AG10803 (cell line): ENCODE measurements at regions not wholly inside any gene's neighbourhood (a gene's known extent, or its start where the extent isn't known, plus 50 kb on each side); places are given as distances from the start of the nearest gene placed in this dataset.

ENCODE experiments used
- DNase-seq: peaks from one replicate; pipeline ENCODE4 v3.0.0; 2010; ENCODE audit warnings: low read depth
- H3K4me3 ChIP-seq: 2 replicates; pipeline ENCODE4 v1.5.1; 2011; ENCODE audit warnings: mild to moderate bottlenecking, low read length, control low read depth
- CTCF ChIP-seq: conservative IDR thresholded peaks from 2 replicates; pipeline ENCODE4 v1.5.1; 2011; ENCODE audit warnings: mild to moderate bottlenecking, low read length, control low read depth, inconsistent platforms

DNA sequence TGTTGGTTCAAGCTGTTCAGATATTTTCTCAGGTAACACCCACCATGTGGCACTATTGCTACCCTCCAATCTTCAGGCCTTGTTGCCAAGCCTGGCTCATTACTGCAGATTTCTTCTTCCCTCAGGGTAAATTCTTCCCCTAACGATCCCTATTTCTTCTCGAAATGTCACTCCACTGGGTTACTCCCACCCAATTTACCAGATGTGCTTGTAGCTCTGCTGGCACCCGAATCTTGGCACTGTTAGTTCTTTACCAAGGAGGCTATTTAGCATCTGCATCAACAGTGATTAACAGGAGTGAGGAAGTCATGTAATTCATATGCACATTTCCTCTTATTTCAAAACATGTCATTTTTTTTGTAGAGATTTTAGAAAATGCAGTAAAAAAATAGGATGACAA is 217.1 kb upstream of the CYRIA start:
- no peak for DNase-seq
- H3K4me3 ChIP-seq, result no peak overlapping the region
- TF ChIP-seq CTCF, result no peak

DNA sequence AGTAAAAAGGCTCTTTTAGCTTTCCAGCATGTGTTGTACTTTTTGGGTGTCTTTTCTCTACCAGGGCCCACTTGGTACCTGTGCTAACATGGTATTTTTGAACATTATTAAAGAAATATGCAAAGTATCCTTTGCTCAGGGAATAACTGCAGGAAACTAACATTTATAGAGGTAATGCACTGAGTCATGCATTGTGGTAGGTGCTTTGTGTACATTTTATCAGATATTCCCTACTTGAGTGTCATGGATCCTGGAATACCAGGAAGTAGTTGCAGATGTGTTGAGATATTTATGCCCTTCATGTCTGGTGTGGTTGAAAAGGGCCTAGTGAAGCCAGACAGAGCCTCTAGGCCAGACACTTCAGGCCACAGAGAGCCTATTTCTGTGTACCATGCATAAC is 215.5 kb upstream of the CYRIA start:
- no peak overlapping the region for H3K4me3 ChIP-seq
- TF ChIP-seq CTCF, result no peak
- DNase-seq, result no peak

- no peak for TF ChIP-seq CTCF
- no peak for DNase-seq
- H3K4me3 ChIP-seq, result no peak overlapping the region
These were observed 205.8 kb upstream of the CYRIA start for GRCh38 chr2:16871411-16871810.

DNA sequence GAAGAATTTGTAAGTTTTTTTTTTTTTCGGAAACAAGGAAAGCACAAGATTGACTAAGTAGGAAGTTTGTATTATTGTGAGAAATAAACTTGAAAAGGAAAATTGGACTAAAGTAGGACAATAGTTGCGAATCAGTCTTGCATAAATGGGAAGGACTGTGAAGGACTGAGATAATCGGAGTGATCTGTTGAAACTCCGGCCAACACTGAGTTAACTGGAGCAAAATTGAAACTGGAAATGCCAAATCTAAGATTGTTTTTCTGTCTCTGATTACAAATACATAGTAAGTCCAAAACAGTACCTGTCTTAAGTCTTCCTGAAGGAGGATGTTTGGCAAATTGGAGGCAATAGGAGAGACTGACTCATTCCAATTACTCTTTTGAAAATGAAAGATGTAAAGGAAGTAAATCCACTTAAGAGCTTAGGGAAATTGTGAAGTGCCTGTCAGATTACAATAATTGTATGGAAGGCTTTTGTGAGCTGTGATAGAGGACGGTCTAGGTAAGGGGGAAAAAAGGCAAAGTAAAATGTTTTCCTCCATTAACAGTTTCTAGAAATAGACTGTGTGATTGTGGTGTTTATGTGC is 204.9 kb upstream of the CYRIA start:
- TF ChIP-seq CTCF, result no peak
- DNase-seq, result no peak
- no peak overlapping the region for H3K4me3 ChIP-seq

- no peak for DNase-seq
- TF ChIP-seq CTCF, result no peak
These were observed 204.1 kb upstream of the CYRIA start for GRCh38 chr2:16869711-16870110.

GRCh38 chr2:16862471-16862870 is 196.8 kb upstream of the CYRIA start:
- no peak for TF ChIP-seq CTCF
- no peak overlapping the region for H3K4me3 ChIP-seq
- no peak for DNase-seq

More at GRCh38 chr2:16869711-16870110, 204.1 kb upstream of the CYRIA start:
- no peak overlapping the region for H3K4me3 ChIP-seq

DNA sequence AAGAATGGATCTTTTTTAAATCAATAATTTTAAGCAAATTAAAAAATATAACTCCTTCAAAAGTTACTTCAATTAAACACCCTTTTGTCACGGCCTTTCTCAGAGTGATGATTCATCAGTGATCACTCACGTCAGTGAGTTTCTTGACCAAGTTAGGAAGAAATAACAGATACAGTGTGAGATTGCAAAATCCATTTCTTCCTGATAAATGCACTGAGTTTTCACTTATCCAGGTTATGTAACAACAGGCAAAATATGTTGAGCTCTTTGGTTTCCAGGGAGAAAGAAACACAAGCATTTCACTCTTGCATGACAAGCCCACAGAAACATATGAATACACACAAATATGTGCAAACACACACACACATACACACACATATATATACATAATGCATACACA is 195.9 kb upstream of the CYRIA start:
- DNase-seq, result no peak

More for the DNA sequence above, 195.9 kb upstream of the CYRIA start:
- TF ChIP-seq CTCF, result no peak
- no peak overlapping the region for H3K4me3 ChIP-seq
